ENCODE measurements at regions not wholly inside any gene's neighbourhood (a gene's known extent, or its start where the extent isn't known, plus 50 kb on each side); places are given as distances from the start of the nearest gene placed in this dataset.

DNA sequence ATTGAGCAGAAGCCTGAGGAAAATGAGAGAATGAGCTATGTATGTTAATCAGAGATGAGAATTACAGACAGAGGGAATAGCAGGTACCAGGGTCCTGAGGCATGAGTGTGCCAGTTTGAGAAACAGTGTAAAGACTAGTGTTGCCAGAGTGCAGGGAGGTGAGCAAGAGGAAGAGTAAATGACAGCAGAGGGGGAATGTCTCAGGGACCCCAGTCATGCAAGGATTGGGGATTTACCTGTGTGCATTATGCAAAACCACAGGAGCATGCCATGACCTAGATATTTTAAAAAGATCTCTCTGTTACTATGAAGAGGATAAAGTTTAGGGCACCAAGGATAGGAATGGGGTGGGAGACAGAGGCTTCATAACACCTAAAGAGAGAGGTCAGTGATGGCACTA lies 72.1 kb downstream of the TTC32 start:
- TF ChIP-seq POLR2A (IDR thresholded peaks at IDR 0.05) (no peak), CTCF (IDR thresholded peaks at IDR 0.05) (no peak)
